ENCODE measurements at regions not wholly inside any gene's neighbourhood (a gene's known extent, or its start where the extent isn't known, plus 50 kb on each side); places are given as distances from the start of the nearest gene placed in this dataset.
"Not testable (repeated sequence)": the region's sequence is repeated elsewhere in the genome, so short reads cannot be mapped to it uniquely, and the experiment has no call there.

- no peak for DNase-seq (ENCODE audit: low spot score)
Observed at GRCh38 chr5:102666164-102666946, 88.8 kb upstream of the PAM start.

GRCh38 chr5:102668220-102668932 is 86.7 kb upstream of the PAM start:
- no peak for DNase-seq (ENCODE audit: low spot score)

GRCh38 chr5:102670224-102670836 is 84.8 kb upstream of the PAM start:
- DNase-seq (ENCODE audit: low spot score): peak; percentile 45

- not testable (repeated sequence) for DNase-seq (ENCODE audit: low spot score)
Observed at GRCh38 chr5:102671033-102671734, 83.9 kb upstream of the PAM start.

GRCh38 chr5:102678267-102679058 is 76.6 kb upstream of the PAM start:
- DNase-seq (ENCODE audit: low spot score): no peak

- DNase-seq (ENCODE audit: low spot score): peak; percentile 31
Observed at GRCh38 chr5:102681403-102681983, 73.6 kb upstream of the PAM start.

- no peak for DNase-seq (ENCODE audit: low spot score)
Observed at GRCh38 chr5:102682101-102682647, 72.9 kb upstream of the PAM start.

- not testable (repeated sequence) for DNase-seq (ENCODE audit: low spot score)
Observed at GRCh38 chr5:102688076-102688475, 67.0 kb upstream of the PAM start.

GRCh38 chr5:102688581-102689342 is 66.3 kb upstream of the PAM start:
- not testable (repeated sequence) for DNase-seq (ENCODE audit: low spot score)

- DNase-seq (ENCODE audit: low spot score): no peak
Observed at GRCh38 chr5:102690910-102691309, 64.2 kb upstream of the PAM start.

GRCh38 chr5:102691434-102691833 is 63.7 kb upstream of the PAM start:
- no peak for DNase-seq (ENCODE audit: low spot score)

GRCh38 chr5:102700120-102700831 is 54.8 kb upstream of the PAM start:
- DNase-seq (ENCODE audit: low spot score): no peak

GRCh38 chr5:102700916-102701315 is 54.2 kb upstream of the PAM start:
- DNase-seq (ENCODE audit: low spot score): no peak

GRCh38 chr5:102701748-102702147 is 53.4 kb upstream of the PAM start:
- no peak for DNase-seq (ENCODE audit: low spot score)

Measured in HuH-7.5 (cell line).